ENCODE measurements at regions not wholly inside any gene's neighbourhood (a gene's known extent, or its start where the extent isn't known, plus 50 kb on each side); places are given as distances from the start of the nearest gene placed in this dataset.

GRCh38 chr2:129719335-129719734, 260.1 kb upstream of the RAB6C start:
- Histone ChIP-seq H3K4me3 (ENCODE audit: low read depth in 1 of 5, low read length in 5 of 5) (no peak overlapping the region), H3K27ac (ENCODE audit: low read depth, low read length) (no peak overlapping the region), H3K4me1 (ENCODE audit: control insufficient read depth in 5 of 5, insufficient read depth in 5 of 5, low read length in 5 of 5) (peaks cover 0 to 3% (median 0%) of the 10 kb centered on the region in 5 donors), H3K36me3 (ENCODE audit: control insufficient read depth in 5 of 5, insufficient read depth in 5 of 5, low read length in 5 of 5) (no peaks in the 10 kb centered on the region), H3K9me3 (ENCODE audit: control insufficient read depth in 5 of 5, low read length in 5 of 5) (no peaks in the 10 kb centered on the region), H3K27me3 (ENCODE audit: control insufficient read depth in 5 of 5, insufficient read depth in 4 of 5, low read length in 5 of 5) (peaks cover 0 to 18% (median 8%) of the 10 kb centered on the region in 5 donors), H3K9ac (ENCODE audit: low read length in 5 of 5) (no peak overlapping the region)

- H3K36me3 ChIP-seq (ENCODE audit: control insufficient read depth in 5 of 5, insufficient read depth in 5 of 5, low read length in 5 of 5) = no peaks in the 10 kb centered on the region
These were observed 259.1 kb upstream of the RAB6C start for GRCh38 chr2:129720360-129720759.

GRCh38 chr2:129720761-129721160, 258.7 kb upstream of the RAB6C start:
- H3K4me3 ChIP-seq (ENCODE audit: low read depth in 1 of 5, low read length in 5 of 5) = no peak overlapping the region
- no peak overlapping the region for H3K9ac ChIP-seq (ENCODE audit: low read length in 5 of 5)
- H3K36me3 ChIP-seq (ENCODE audit: control insufficient read depth in 5 of 5, insufficient read depth in 5 of 5, low read length in 5 of 5) = no peaks in the 10 kb centered on the region
- H3K9me3 ChIP-seq (ENCODE audit: control insufficient read depth in 5 of 5, low read length in 5 of 5) = no peaks in the 10 kb centered on the region
- H3K4me1 ChIP-seq (ENCODE audit: control insufficient read depth in 5 of 5, insufficient read depth in 5 of 5, low read length in 5 of 5) = peaks cover 0 to 3% (median 0%) of the 10 kb centered on the region in 5 donors
- H3K27ac ChIP-seq (ENCODE audit: low read depth, low read length) = no peak overlapping the region
- peaks cover 0 to 18% (median 8%) of the 10 kb centered on the region in 5 donors for H3K27me3 ChIP-seq (ENCODE audit: control insufficient read depth in 5 of 5, insufficient read depth in 4 of 5, low read length in 5 of 5)

More at GRCh38 chr2:129720360-129720759, 259.1 kb upstream of the RAB6C start:
- H3K9me3 ChIP-seq (ENCODE audit: control insufficient read depth in 5 of 5, low read length in 5 of 5) = no peaks in the 10 kb centered on the region
- H3K9ac ChIP-seq (ENCODE audit: low read length in 5 of 5) = no peak overlapping the region
- H3K27me3 ChIP-seq (ENCODE audit: control insufficient read depth in 5 of 5, insufficient read depth in 4 of 5, low read length in 5 of 5) = peaks cover 0 to 18% (median 8%) of the 10 kb centered on the region in 5 donors
- peaks cover 0 to 3% (median 0%) of the 10 kb centered on the region in 5 donors for H3K4me1 ChIP-seq (ENCODE audit: control insufficient read depth in 5 of 5, insufficient read depth in 5 of 5, low read length in 5 of 5)
- H3K4me3 ChIP-seq (ENCODE audit: low read depth in 1 of 5, low read length in 5 of 5) = no peak overlapping the region
- no peak overlapping the region for H3K27ac ChIP-seq (ENCODE audit: low read depth, low read length)

- no peaks in the 10 kb centered on the region for H3K9me3 ChIP-seq (ENCODE audit: control insufficient read depth in 5 of 5, low read length in 5 of 5)
- H3K9ac ChIP-seq (ENCODE audit: low read length in 5 of 5) = no peak overlapping the region
- peaks cover 0 to 18% (median 8%) of the 10 kb centered on the region in 5 donors for H3K27me3 ChIP-seq (ENCODE audit: control insufficient read depth in 5 of 5, insufficient read depth in 4 of 5, low read length in 5 of 5)
These were observed 258.2 kb upstream of the RAB6C start for GRCh38 chr2:129721236-129721635.

GRCh38 chr2:129721846-129722245, 257.6 kb upstream of the RAB6C start:
- Histone ChIP-seq H3K4me1 (ENCODE audit: control insufficient read depth in 5 of 5, insufficient read depth in 5 of 5, low read length in 5 of 5) (peaks cover 0 to 3% (median 0%) of the 10 kb centered on the region in 5 donors), H3K9ac (ENCODE audit: low read length in 5 of 5) (no peak overlapping the region), H3K4me3 (ENCODE audit: low read depth in 1 of 5, low read length in 5 of 5) (no peak overlapping the region), H3K27me3 (ENCODE audit: control insufficient read depth in 5 of 5, insufficient read depth in 4 of 5, low read length in 5 of 5) (peaks cover 0 to 17% (median 8%) of the 10 kb centered on the region in 5 donors), H3K27ac (ENCODE audit: low read depth, low read length) (no peak overlapping the region), H3K36me3 (ENCODE audit: control insufficient read depth in 5 of 5, insufficient read depth in 5 of 5, low read length in 5 of 5) (no peaks in the 10 kb centered on the region), H3K9me3 (ENCODE audit: control insufficient read depth in 5 of 5, low read length in 5 of 5) (no peaks in the 10 kb centered on the region)

More at GRCh38 chr2:129721236-129721635, 258.2 kb upstream of the RAB6C start:
- H3K4me3 ChIP-seq (ENCODE audit: low read depth in 1 of 5, low read length in 5 of 5) = no peak overlapping the region
- no peaks in the 10 kb centered on the region for H3K36me3 ChIP-seq (ENCODE audit: control insufficient read depth in 5 of 5, insufficient read depth in 5 of 5, low read length in 5 of 5)
- H3K27ac ChIP-seq (ENCODE audit: low read depth, low read length) = no peak overlapping the region
- peaks cover 0 to 3% (median 0%) of the 10 kb centered on the region in 5 donors for H3K4me1 ChIP-seq (ENCODE audit: control insufficient read depth in 5 of 5, insufficient read depth in 5 of 5, low read length in 5 of 5)

GRCh38 chr2:129722306-129723019, 257.0 kb upstream of the RAB6C start:
- Histone ChIP-seq H3K4me1 (ENCODE audit: control insufficient read depth in 5 of 5, insufficient read depth in 5 of 5, low read length in 5 of 5) (peaks cover 0 to 3% (median 0%) of the 10 kb centered on the region in 5 donors), H3K27me3 (ENCODE audit: control insufficient read depth in 5 of 5, insufficient read depth in 4 of 5, low read length in 5 of 5) (peaks cover 0 to 14% (median 6%) of the 10 kb centered on the region in 5 donors), H3K9ac (ENCODE audit: low read length in 5 of 5) (no peak overlapping the region), H3K27ac (ENCODE audit: low read depth, low read length) (no peak overlapping the region), H3K36me3 (ENCODE audit: control insufficient read depth in 5 of 5, insufficient read depth in 5 of 5, low read length in 5 of 5) (no peaks in the 10 kb centered on the region), H3K4me3 (ENCODE audit: low read depth in 1 of 5, low read length in 5 of 5) (no peak overlapping the region), H3K9me3 (ENCODE audit: control insufficient read depth in 5 of 5, low read length in 5 of 5) (no peaks in the 10 kb centered on the region)

GRCh38 chr2:129723277-129724020, 256.0 kb upstream of the RAB6C start:
- Histone ChIP-seq H3K4me1 (ENCODE audit: control insufficient read depth in 5 of 5, insufficient read depth in 5 of 5, low read length in 5 of 5) (peaks cover 0 to 3% (median 0%) of the 10 kb centered on the region in 5 donors), H3K9ac (ENCODE audit: low read length in 5 of 5) (no peak overlapping the region), H3K9me3 (ENCODE audit: control insufficient read depth in 5 of 5, low read length in 5 of 5) (no peaks in the 10 kb centered on the region), H3K27me3 (ENCODE audit: control insufficient read depth in 5 of 5, insufficient read depth in 4 of 5, low read length in 5 of 5) (peaks cover 0 to 14% (median 6%) of the 10 kb centered on the region in 5 donors), H3K4me3 (ENCODE audit: low read depth in 1 of 5, low read length in 5 of 5) (no peak overlapping the region), H3K27ac (ENCODE audit: low read depth, low read length) (no peak overlapping the region), H3K36me3 (ENCODE audit: control insufficient read depth in 5 of 5, insufficient read depth in 5 of 5, low read length in 5 of 5) (no peaks in the 10 kb centered on the region)

- Histone ChIP-seq H3K27me3 (ENCODE audit: control insufficient read depth in 5 of 5, insufficient read depth in 4 of 5, low read length in 5 of 5) (peaks cover 0 to 14% (median 6%) of the 10 kb centered on the region in 5 donors), H3K9me3 (ENCODE audit: control insufficient read depth in 5 of 5, low read length in 5 of 5) (no peaks in the 10 kb centered on the region), H3K4me3 (ENCODE audit: low read depth in 1 of 5, low read length in 5 of 5) (no peak overlapping the region), H3K36me3 (ENCODE audit: control insufficient read depth in 5 of 5, insufficient read depth in 5 of 5, low read length in 5 of 5) (no peaks in the 10 kb centered on the region), H3K4me1 (ENCODE audit: control insufficient read depth in 5 of 5, insufficient read depth in 5 of 5, low read length in 5 of 5) (peaks cover 0 to 3% (median 0%) of the 10 kb centered on the region in 5 donors), H3K9ac (ENCODE audit: low read length in 5 of 5) (no peak overlapping the region), H3K27ac (ENCODE audit: low read depth, low read length) (no peak overlapping the region)
These were observed 255.3 kb upstream of the RAB6C start for GRCh38 chr2:129724021-129724757.

GRCh38 chr2:129726216-129726615, 253.2 kb upstream of the RAB6C start:
- Histone ChIP-seq H3K4me1 (ENCODE audit: control insufficient read depth in 5 of 5, insufficient read depth in 5 of 5, low read length in 5 of 5) (peaks cover 0 to 3% (median 0%) of the 10 kb centered on the region in 5 donors), H3K4me3 (ENCODE audit: low read depth in 1 of 5, low read length in 5 of 5) (no peak overlapping the region), H3K36me3 (ENCODE audit: control insufficient read depth in 5 of 5, insufficient read depth in 5 of 5, low read length in 5 of 5) (no peaks in the 10 kb centered on the region), H3K9me3 (ENCODE audit: control insufficient read depth in 5 of 5, low read length in 5 of 5) (no peaks in the 10 kb centered on the region), H3K27me3 (ENCODE audit: control insufficient read depth in 5 of 5, insufficient read depth in 4 of 5, low read length in 5 of 5) (peaks cover 0 to 12% (median 6%) of the 10 kb centered on the region in 5 donors), H3K27ac (ENCODE audit: low read depth, low read length) (no peak overlapping the region), H3K9ac (ENCODE audit: low read length in 5 of 5) (no peak overlapping the region)
